Duodenal mucosa (tissue), 2 donors: ENCODE measurements at regions not wholly inside any gene's neighbourhood (a gene's known extent, or its start where the extent isn't known, plus 50 kb on each side); places are given as distances from the start of the nearest gene placed in this dataset.

Source experiments
- H3K27ac ChIP-seq: one replicate; pipeline ENCODE4 v1.7.0; 2013; ENCODE audit warnings: low read depth, low read length
- H3K27me3 ChIP-seq, 2 donors: one replicate each; pipeline ENCODE4 v1.7.0; 2013; ENCODE audit warnings: low read length in 2 of 2, control low read depth in 1 of 2; ENCODE audit not compliant: insufficient read depth in 2 of 2, control insufficient read depth in 1 of 2
- H3K36me3 ChIP-seq, 2 donors: one replicate each; pipeline ENCODE4 v1.7.0; 2013; ENCODE audit warnings: low read length in 2 of 2, control low read depth in 1 of 2; ENCODE audit not compliant: insufficient read depth in 2 of 2, control insufficient read depth in 1 of 2
- H3K4me1 ChIP-seq, 2 donors: one replicate each; pipeline ENCODE4 v1.7.0; 2013; ENCODE audit warnings: low read length in 2 of 2, control low read depth in 1 of 2; ENCODE audit not compliant: insufficient read depth in 2 of 2, control insufficient read depth in 1 of 2
- H3K4me3 ChIP-seq, 2 donors: one replicate each; pipeline ENCODE4 v1.7.0; 2013; ENCODE audit warnings: low read length in 2 of 2, low read depth in 1 of 2
- H3K9ac ChIP-seq, 2 donors: one replicate each; pipeline ENCODE4 v1.7.0; 2013; ENCODE audit warnings: low read length in 2 of 2, low read depth in 1 of 2
- H3K9me3 ChIP-seq, 2 donors: one replicate each; pipeline ENCODE4 v1.7.0; 2013; ENCODE audit warnings: low read length in 2 of 2, control low read depth in 1 of 2; ENCODE audit not compliant: control insufficient read depth in 1 of 2

- H3K9me3 ChIP-seq = no peaks in the 10 kb centered on the region
- H3K4me3 ChIP-seq = no peak overlapping the region
- H3K4me1 ChIP-seq = no peaks in the 10 kb centered on the region
- H3K27ac ChIP-seq = no peak overlapping the region
- no peaks in the 10 kb centered on the region for H3K36me3 ChIP-seq
- no peaks in the 10 kb centered on the region for H3K27me3 ChIP-seq
- no peak overlapping the region for H3K9ac ChIP-seq
These were observed 801.2 kb upstream of the ZWINT start for GRCh38 chr10:57162231-57162630.

DNA sequence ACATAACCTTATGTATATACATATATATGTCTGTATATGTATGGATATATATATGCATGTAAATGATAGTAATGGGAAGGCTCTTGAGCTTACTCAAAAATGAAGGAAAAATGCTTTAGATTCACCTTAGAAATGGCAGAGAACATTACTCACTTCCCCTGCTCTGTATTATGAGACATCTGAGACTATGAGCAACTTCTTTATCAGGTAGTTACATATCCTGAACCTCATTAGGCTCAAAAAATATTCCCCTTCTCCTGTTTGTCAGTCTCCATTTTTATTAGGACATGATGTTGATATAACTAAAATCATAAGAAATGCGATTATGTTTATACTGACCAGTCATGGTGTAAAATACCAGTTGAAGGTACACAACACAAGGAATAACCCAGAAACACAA lies 800.1 kb upstream of the ZWINT start:
- Histone ChIP-seq H3K9ac (no peak overlapping the region), H3K27ac (no peak overlapping the region), H3K9me3 (no peaks in the 10 kb centered on the region), H3K4me1 (no peaks in the 10 kb centered on the region), H3K4me3 (no peak overlapping the region), H3K27me3 (no peaks in the 10 kb centered on the region), H3K36me3 (no peaks in the 10 kb centered on the region)

DNA sequence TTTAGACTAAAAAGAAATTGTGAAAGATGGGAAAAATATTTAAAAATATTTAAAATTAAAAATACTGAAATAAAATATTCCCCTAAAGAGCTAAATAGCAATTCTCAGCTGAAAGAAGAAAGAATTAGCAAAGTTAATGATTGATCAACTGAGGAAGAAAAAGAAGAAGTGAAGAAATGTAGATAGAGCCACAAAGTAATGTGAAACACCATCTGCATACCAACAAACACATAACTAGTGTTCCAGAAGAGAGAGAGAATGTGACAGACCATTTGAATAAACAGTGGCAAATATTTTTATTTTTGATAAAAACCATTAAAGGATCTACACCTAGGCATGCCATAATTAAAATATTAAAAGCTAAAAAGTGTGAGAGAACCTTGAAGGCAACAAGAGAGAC lies 784.5 kb upstream of the ZWINT start:
- H3K27me3 ChIP-seq = no peaks in the 10 kb centered on the region
- H3K9ac ChIP-seq = no peak overlapping the region
- peaks cover 4 to 6% of the 10 kb centered on the region in 2 donors for H3K9me3 ChIP-seq
- no peak overlapping the region for H3K4me3 ChIP-seq
- no peak overlapping the region for H3K27ac ChIP-seq
- H3K4me1 ChIP-seq = no peaks in the 10 kb centered on the region
- no peaks in the 10 kb centered on the region for H3K36me3 ChIP-seq

- Histone ChIP-seq H3K4me1 (no peaks in the 10 kb centered on the region), H3K27ac (no peak overlapping the region), H3K4me3 (no peak overlapping the region), H3K9me3 (peaks cover 10 to 11% of the 10 kb centered on the region in 2 donors), H3K27me3 (no peaks in the 10 kb centered on the region), H3K9ac (no peak overlapping the region), H3K36me3 (no peaks in the 10 kb centered on the region)
These were observed 782.0 kb upstream of the ZWINT start for GRCh38 chr10:57142925-57143576.

- no peak overlapping the region for H3K4me3 ChIP-seq
- peaks cover 10 to 20% of the 10 kb centered on the region in 2 donors for H3K9me3 ChIP-seq
- H3K27me3 ChIP-seq = no peaks in the 10 kb centered on the region
- no peaks in the 10 kb centered on the region for H3K36me3 ChIP-seq
- H3K9ac ChIP-seq = no peak overlapping the region
- H3K27ac ChIP-seq = no peak overlapping the region
- H3K4me1 ChIP-seq = no peaks in the 10 kb centered on the region
These were observed 780.6 kb upstream of the ZWINT start for GRCh38 chr10:57141708-57142107.

DNA sequence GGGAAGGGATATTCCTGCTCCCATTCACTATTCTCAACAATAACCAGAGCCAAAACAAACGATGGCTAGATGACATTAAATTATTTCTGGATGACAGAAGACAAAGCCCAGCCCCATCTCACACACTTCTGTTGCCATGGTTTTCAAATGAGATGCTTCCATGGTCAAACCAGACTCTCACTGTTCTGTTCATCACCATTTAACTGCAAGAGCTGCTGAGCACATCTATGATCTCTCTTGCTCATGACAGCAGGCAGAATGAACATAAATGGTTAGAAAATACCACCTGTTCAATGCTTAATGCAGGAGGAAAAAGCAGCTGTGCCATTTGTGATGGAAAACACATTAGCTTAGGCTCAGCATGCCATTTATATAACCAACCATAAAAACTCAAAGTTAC lies 758.6 kb upstream of the ZWINT start:
- Histone ChIP-seq H3K36me3 (no peaks in the 10 kb centered on the region), H3K9ac (no peak overlapping the region), H3K9me3 (peaks cover 2 to 6% of the 10 kb centered on the region in 2 donors)

DNA sequence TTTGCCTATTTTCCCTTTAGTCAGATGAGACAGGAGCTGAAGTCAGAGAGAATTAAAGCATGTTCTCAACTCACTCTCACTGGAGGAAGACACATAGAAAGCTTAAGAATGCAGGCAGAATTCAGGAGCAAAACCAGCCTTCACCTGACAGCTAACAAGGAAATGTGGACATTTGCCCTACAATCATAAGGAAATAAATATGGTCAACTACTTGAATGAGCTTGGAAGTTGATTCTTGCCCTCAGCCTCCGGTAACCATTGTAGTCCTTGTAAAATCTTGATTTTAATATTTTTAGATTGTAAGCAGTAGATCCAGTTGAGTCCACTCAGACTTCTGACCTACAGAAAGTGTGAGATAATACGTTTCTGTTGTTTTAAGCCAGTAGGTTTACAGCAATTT lies 752.5 kb upstream of the ZWINT start:
- Histone ChIP-seq H3K4me3 (no peak overlapping the region), H3K36me3 (no peaks in the 10 kb centered on the region), H3K9me3 (peaks cover 3% of the 10 kb centered on the region in 2 donors), H3K27ac (no peak overlapping the region), H3K4me1 (no peaks in the 10 kb centered on the region), H3K9ac (no peak overlapping the region), H3K27me3 (no peaks in the 10 kb centered on the region)

More for the DNA sequence above, 758.6 kb upstream of the ZWINT start:
- Histone ChIP-seq H3K27ac (no peak overlapping the region), H3K4me3 (no peak overlapping the region), H3K4me1 (no peaks in the 10 kb centered on the region), H3K27me3 (no peaks in the 10 kb centered on the region)

- Histone ChIP-seq H3K27ac (no peak overlapping the region), H3K27me3 (no peaks in the 10 kb centered on the region), H3K9me3 (no peaks in the 10 kb centered on the region), H3K4me1 (no peaks in the 10 kb centered on the region), H3K4me3 (no peak overlapping the region), H3K36me3 (no peaks in the 10 kb centered on the region), H3K9ac (no peak overlapping the region)
These were observed 741.2 kb upstream of the ZWINT start for GRCh38 chr10:57102236-57102635.

GRCh38 chr10:57098146-57098545 lies 737.1 kb upstream of the ZWINT start:
- Histone ChIP-seq H3K9me3 (peaks cover 0 to 6% of the 10 kb centered on the region in 2 donors), H3K9ac (no peak overlapping the region), H3K4me1 (no peaks in the 10 kb centered on the region), H3K36me3 (no peaks in the 10 kb centered on the region), H3K27ac (no peak overlapping the region), H3K4me3 (no peak overlapping the region), H3K27me3 (no peaks in the 10 kb centered on the region)

- H3K4me3 ChIP-seq = no peak overlapping the region
- H3K9me3 ChIP-seq = peaks cover 0 to 6% of the 10 kb centered on the region in 2 donors
- no peaks in the 10 kb centered on the region for H3K4me1 ChIP-seq
- no peak overlapping the region for H3K9ac ChIP-seq
- H3K27ac ChIP-seq = no peak overlapping the region
- H3K27me3 ChIP-seq = no peaks in the 10 kb centered on the region
- H3K36me3 ChIP-seq = no peaks in the 10 kb centered on the region
These were observed 735.0 kb upstream of the ZWINT start for GRCh38 chr10:57096044-57096443.

DNA sequence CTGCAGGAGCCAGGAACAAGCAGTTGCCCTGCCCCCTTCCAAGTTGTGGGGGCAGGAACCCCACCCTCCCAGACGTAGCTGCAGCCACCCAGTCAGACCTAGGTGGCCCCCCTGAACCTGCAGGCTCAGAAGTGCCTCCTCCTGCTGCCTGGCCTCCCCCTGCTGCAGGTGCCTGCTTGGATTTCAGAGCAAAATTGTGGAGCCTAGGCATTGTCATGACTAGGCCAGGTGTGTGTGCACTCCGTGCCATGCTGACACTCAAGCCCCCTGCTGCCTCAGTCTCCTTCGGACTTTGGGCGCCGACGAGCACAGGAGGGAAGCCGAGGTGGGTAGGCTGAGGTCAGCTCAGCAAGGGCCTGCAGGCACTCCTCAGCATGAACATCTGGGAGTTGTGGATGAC lies 733.9 kb upstream of the ZWINT start:
- H3K27me3 ChIP-seq = no peaks in the 10 kb centered on the region
- H3K36me3 ChIP-seq = no peaks in the 10 kb centered on the region
- H3K4me1 ChIP-seq = no peaks in the 10 kb centered on the region
- no peak overlapping the region for H3K27ac ChIP-seq
- no peak overlapping the region for H3K9ac ChIP-seq
- H3K9me3 ChIP-seq = peaks cover 0 to 6% of the 10 kb centered on the region in 2 donors
- no peak overlapping the region for H3K4me3 ChIP-seq
